Psoas muscle (tissue), 7 donors: ENCODE measurements at regions not wholly inside any gene's neighbourhood (a gene's known extent, or its start where the extent isn't known, plus 50 kb on each side); places are given as distances from the start of the nearest gene placed in this dataset.

ENCODE experiments used
- ATAC-seq, 4 donors: fragments of 200-7000 bp; cut with Tn5 transposase; one replicate each; pipeline ENCODE4 v1.9.1; 2020; ENCODE audit warnings: moderate library complexity in 3 of 4, mild to moderate bottlenecking in 2 of 4
- DNase-seq, 2 donors: peaks; one replicate each; pipeline ENCODE4 v3.0.0-alpha.2; 2020
- H3K27ac ChIP-seq: fragments of 200-600 bp; one replicate; pipeline ENCODE4 v1.8.0; 2022
- H3K27me3 ChIP-seq, 3 donors: fragments of 200-600 bp in 1 of 3; one replicate each; pipeline versions ENCODE4 v1.6.1 to v1.8.0; 2013 to 2022; ENCODE audit warnings: low read length in 2 of 3, mild to moderate bottlenecking in 2 of 3, moderate library complexity in 1 of 3; ENCODE audit not compliant: insufficient read depth in 3 of 3
- H3K36me3 ChIP-seq, 2 donors: fragments of 200-600 bp in 1 of 2; one replicate each; pipeline versions ENCODE4 v1.6.1 to v1.8.0; 2013 to 2022; ENCODE audit warnings: low read depth in 1 of 2, mild to moderate bottlenecking in 1 of 2, moderate library complexity in 1 of 2; ENCODE audit not compliant: insufficient read depth in 1 of 2
- H3K4me1 ChIP-seq: fragments of 200-600 bp; one replicate; pipeline ENCODE4 v1.8.0; 2022
- H3K4me3 ChIP-seq: fragments of 200-600 bp; one replicate; pipeline ENCODE4 v1.8.0; 2022; ENCODE audit warnings: mild to moderate bottlenecking
- H3K9me3 ChIP-seq: fragments of 200-600 bp; one replicate; pipeline ENCODE4 v1.8.0; 2022
- WGBS, 3 donors: extraction: QIAGEN DNeasy Blood & Tissue Kit; methylation state at CpG; one replicate each; pipeline versions ENCODE4 v1.1.6 to v1.1.7; 2013; 5-methylcytosine and 5-hydroxymethylcytosine counted together
- intact Hi-C, 2 donors: fragments of 100-400 bp; cut with DNase I; formaldehyde crosslinking; loops; one replicate each; pipeline versions ENCODE4 v1.11.0 to v1.14.2; 2022
- TF ChIP-seq, protein P1 (sequence below): fragments of 200-600 bp; IDR thresholded peaks from one replicate; pipeline ENCODE4 v1.8.0; 2022; ENCODE audit warnings: antibody characterized with exemption
- donor health status: healthy with polysubstance abuse.
- donor health status: DM: no; HTN: no; CAD: no; lungs with moderate emphysema.
- donor health status: Bipolar disorder and iron deficiency.
- donor health status: healthy.
- donor health status: DM: yes; HTN: yes; CAD: no.
- donor health status: DM: no; HTN: no; CAD: no.
- donor health status: DM: yes; HTN: yes; CAD: no.

- Histone ChIP-seq H3K27me3 (no peaks in the 10 kb centered on the region), H3K4me1 (no peaks in the 10 kb centered on the region), H3K36me3 (no peaks in the 10 kb centered on the region), H3K27ac (no peak overlapping the region), H3K9me3 (no peaks in the 10 kb centered on the region), H3K4me3 (no peak overlapping the region)
- intact Hi-C loops = no loop called here
- TF ChIP-seq, protein P1, sequence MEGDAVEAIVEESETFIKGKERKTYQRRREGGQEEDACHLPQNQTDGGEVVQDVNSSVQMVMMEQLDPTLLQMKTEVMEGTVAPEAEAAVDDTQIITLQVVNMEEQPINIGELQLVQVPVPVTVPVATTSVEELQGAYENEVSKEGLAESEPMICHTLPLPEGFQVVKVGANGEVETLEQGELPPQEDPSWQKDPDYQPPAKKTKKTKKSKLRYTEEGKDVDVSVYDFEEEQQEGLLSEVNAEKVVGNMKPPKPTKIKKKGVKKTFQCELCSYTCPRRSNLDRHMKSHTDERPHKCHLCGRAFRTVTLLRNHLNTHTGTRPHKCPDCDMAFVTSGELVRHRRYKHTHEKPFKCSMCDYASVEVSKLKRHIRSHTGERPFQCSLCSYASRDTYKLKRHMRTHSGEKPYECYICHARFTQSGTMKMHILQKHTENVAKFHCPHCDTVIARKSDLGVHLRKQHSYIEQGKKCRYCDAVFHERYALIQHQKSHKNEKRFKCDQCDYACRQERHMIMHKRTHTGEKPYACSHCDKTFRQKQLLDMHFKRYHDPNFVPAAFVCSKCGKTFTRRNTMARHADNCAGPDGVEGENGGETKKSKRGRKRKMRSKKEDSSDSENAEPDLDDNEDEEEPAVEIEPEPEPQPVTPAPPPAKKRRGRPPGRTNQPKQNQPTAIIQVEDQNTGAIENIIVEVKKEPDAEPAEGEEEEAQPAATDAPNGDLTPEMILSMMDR = no peak
- DNase-seq = no peak
- 69 to 76% (median 70%) methylated on average over 3 of the region's 3 CpGs for WGBS, 3 donors
- ATAC-seq = no peak
Measured at GRCh38 chr16:9380221-9380620, 288.8 kb downstream of the HAPSTR1 start.

- TF ChIP-seq, protein P1 = no peak
- H3K36me3 ChIP-seq = no peaks in the 10 kb centered on the region
- WGBS, 3 donors = 69 to 79% (median 70%) methylated on average over 6 of the region's 6 CpGs
- no peaks in the 10 kb centered on the region for H3K4me1 ChIP-seq
- H3K27me3 ChIP-seq = no peaks in the 10 kb centered on the region
- no peak overlapping the region for H3K27ac ChIP-seq
- ATAC-seq (no peak), DNase-seq (no peak)
- no peaks in the 10 kb centered on the region for H3K9me3 ChIP-seq
- no peak overlapping the region for H3K4me3 ChIP-seq
- intact Hi-C loops = no loop called here
Measured at GRCh38 chr16:9381399-9381798, 290.0 kb downstream of the HAPSTR1 start.

GRCh38 chr16:9381905-9382304, 290.5 kb downstream of the HAPSTR1 start:
- intact Hi-C loops = no loop called here
- no peak overlapping the region for H3K4me3 ChIP-seq
- no peak for ATAC-seq
- H3K27me3 ChIP-seq = no peaks in the 10 kb centered on the region
- H3K36me3 ChIP-seq = no peaks in the 10 kb centered on the region
- TF ChIP-seq, protein P1 = no peak
- no peaks in the 10 kb centered on the region for H3K9me3 ChIP-seq
- no peak for DNase-seq
- no peak overlapping the region for H3K27ac ChIP-seq
- H3K4me1 ChIP-seq = no peaks in the 10 kb centered on the region
- 74 to 77% (median 74%) methylated on average over 4 of the region's 4 CpGs for WGBS, 3 donors

DNA sequence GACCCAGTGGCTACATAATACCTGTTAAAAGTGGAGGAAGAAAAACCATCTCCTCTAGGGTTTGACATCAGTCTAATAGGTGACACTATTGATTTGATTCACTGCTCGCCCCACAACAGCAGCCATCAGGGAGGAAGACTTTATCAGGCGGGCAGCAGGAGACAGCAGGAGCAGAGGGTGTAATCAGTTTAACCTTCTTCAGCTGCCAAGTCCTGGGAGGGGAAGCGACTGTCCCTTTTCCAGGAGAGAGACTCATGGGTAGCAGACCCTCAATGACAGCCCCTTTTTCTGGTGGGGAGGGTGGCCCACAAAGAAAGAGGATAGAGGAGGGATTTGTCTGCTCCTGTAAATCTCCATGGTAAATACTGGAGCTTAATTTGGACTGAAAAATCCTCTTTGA, 291.8 kb downstream of the HAPSTR1 start:
- intact Hi-C loops = no loop called here
- 58 to 72% (median 61%) methylated on average over 3 of the region's 3 CpGs for WGBS, 3 donors
- H3K36me3 ChIP-seq = no peaks in the 10 kb centered on the region
- no peak overlapping the region for H3K4me3 ChIP-seq
- ATAC-seq (no peak), DNase-seq (no peak)
- H3K27ac ChIP-seq = no peak overlapping the region
- no peaks in the 10 kb centered on the region for H3K27me3 ChIP-seq
- H3K9me3 ChIP-seq = no peaks in the 10 kb centered on the region
- TF ChIP-seq, protein P1 = no peak
- no peaks in the 10 kb centered on the region for H3K4me1 ChIP-seq

DNA sequence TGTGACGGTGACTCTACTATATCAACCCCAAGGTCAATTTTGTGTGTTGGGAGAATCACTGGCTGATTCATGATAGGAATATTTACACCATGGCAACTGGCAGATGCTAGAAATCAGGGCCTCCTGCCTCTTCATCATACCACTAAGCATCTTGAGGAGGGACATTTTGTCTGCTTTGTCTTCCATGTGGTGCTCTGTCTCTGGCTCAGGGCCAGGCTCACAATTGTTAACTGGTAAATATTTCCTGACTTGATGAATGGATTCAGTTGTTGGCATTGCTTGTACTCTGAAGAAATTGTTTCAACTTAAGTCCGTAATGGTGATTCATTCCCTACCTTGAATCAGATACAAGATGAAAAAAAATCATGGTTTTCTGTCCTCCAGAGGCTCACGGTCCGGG, 292.7 kb downstream of the HAPSTR1 start:
- Histone ChIP-seq H3K9me3 (no peaks in the 10 kb centered on the region), H3K27me3 (no peaks in the 10 kb centered on the region), H3K36me3 (no peaks in the 10 kb centered on the region), H3K27ac (no peak overlapping the region), H3K4me3 (no peak overlapping the region), H3K4me1 (no peaks in the 10 kb centered on the region)
- WGBS, 3 donors = 60 to 66% (median 64%) methylated on average over 4 of the region's 4 CpGs
- TF ChIP-seq, protein P1 = no peak
- DNase-seq (no peak), ATAC-seq (no peak)
- intact Hi-C loops = no loop called here
